ENCODE measurements at regions not wholly inside any gene's neighbourhood (a gene's known extent, or its start where the extent isn't known, plus 50 kb on each side); places are given as distances from the start of the nearest gene placed in this dataset.

GRCh38 chr18:24776019-24776418, 315.6 kb downstream of the HRH4 start (continued):
- TF ChIP-seq STAT6 (CRISPR knock-in tag; conservative IDR thresholded peaks at IDR 0.05; ENCODE audit: low read depth) (no peak), E2F1 (CRISPR knock-in tag; IDR thresholded peaks at IDR 0.05) (no peak), MYBL2 (CRISPR knock-in tag; IDR thresholded peaks at IDR 0.05) (no peak)
- TF ChIP-seq, protein P1, sequence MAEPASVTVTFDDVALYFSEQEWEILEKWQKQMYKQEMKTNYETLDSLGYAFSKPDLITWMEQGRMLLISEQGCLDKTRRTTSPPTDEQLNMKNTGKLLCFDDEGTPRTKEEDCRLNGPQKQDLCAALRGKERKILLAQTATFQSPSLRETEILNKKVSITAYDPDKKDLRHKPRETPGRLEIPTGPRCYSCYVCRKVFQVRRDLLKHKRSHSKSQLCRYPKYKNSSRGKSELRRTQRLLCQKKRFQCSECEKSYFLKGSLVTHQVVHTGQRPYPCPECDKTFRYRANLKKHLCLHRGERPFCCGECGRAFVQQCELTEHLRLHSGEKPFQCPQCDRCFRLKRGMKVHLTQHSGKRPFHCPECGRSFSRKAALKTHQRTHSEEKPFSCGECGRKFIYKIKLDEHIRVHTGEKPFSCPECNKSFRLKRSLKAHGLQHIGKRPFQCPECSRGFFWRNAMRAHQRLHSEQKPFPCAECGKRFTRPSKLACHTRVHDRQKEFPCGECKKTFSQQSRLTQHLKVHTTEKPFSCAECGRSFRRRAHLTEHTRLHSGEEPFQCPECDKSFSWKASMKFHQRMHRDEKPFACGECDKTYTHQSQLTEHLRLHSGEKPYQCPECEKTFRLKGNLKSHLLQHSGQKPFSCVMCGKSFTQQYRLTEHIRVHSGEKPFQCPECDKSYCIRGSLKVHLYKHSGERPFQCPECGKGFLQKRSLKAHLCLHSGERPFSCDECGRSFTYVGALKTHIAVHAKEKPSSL (CRISPR knock-in tag; conservative IDR thresholded peaks at IDR 0.05): no peak

DNA sequence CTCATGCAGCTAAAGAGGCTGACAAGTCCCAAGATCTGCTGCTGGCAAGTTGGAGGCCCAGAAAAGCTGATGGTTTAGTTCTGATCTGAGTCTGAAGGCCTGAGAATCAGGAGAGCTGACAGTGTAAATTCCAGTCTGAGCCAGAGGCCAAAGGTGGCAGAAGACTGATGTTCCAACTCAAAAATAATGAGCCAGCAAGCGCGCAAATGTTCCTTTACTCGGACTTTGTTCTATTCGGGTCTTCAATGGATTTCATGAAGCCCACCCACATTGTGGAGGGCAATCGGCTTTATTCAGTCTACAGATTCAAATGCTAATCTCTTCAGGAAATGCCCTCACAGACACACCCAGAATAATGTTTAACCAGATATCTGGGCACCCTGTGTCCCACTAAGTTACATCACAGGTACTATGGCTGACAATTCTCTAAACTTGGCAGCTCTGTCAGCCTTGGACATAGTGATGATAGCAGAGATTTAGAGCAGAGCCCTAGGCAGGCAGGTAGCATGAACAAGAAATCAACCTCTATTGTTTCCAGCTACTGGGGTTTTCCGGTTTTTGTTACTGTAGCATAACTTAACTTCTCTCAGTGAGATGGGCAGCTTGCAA, 318.5 kb downstream of the HRH4 start:
- Mint-ChIP-seq H3K4me1 (peaks cover 23% of the 10 kb centered on the region), H3K9me3 (peaks cover 30% of the 10 kb centered on the region), H3K27me3 (ENCODE audit: low read depth) (no peaks in the 10 kb centered on the region), H3K36me3 (peaks cover 13% of the 10 kb centered on the region), H3K27ac (no peak overlapping the region), H3K4me3 (no peak overlapping the region)
- POLR2A ChIA-PET: no interaction called here
- no peak for TF ChIP-seq AR (CRISPR knock-in tag; IDR thresholded peaks at IDR 0.05)
- TF ChIP-seq, protein P2, sequence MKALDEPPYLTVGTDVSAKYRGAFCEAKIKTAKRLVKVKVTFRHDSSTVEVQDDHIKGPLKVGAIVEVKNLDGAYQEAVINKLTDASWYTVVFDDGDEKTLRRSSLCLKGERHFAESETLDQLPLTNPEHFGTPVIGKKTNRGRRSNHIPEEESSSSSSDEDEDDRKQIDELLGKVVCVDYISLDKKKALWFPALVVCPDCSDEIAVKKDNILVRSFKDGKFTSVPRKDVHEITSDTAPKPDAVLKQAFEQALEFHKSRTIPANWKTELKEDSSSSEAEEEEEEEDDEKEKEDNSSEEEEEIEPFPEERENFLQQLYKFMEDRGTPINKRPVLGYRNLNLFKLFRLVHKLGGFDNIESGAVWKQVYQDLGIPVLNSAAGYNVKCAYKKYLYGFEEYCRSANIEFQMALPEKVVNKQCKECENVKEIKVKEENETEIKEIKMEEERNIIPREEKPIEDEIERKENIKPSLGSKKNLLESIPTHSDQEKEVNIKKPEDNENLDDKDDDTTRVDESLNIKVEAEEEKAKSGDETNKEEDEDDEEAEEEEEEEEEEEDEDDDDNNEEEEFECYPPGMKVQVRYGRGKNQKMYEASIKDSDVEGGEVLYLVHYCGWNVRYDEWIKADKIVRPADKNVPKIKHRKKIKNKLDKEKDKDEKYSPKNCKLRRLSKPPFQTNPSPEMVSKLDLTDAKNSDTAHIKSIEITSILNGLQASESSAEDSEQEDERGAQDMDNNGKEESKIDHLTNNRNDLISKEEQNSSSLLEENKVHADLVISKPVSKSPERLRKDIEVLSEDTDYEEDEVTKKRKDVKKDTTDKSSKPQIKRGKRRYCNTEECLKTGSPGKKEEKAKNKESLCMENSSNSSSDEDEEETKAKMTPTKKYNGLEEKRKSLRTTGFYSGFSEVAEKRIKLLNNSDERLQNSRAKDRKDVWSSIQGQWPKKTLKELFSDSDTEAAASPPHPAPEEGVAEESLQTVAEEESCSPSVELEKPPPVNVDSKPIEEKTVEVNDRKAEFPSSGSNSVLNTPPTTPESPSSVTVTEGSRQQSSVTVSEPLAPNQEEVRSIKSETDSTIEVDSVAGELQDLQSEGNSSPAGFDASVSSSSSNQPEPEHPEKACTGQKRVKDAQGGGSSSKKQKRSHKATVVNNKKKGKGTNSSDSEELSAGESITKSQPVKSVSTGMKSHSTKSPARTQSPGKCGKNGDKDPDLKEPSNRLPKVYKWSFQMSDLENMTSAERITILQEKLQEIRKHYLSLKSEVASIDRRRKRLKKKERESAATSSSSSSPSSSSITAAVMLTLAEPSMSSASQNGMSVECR (CRISPR knock-in tag; IDR thresholded peaks at IDR 0.05; ENCODE audit: borderline replicate concordance): no peak
- TF ChIP-seq, protein P3, sequence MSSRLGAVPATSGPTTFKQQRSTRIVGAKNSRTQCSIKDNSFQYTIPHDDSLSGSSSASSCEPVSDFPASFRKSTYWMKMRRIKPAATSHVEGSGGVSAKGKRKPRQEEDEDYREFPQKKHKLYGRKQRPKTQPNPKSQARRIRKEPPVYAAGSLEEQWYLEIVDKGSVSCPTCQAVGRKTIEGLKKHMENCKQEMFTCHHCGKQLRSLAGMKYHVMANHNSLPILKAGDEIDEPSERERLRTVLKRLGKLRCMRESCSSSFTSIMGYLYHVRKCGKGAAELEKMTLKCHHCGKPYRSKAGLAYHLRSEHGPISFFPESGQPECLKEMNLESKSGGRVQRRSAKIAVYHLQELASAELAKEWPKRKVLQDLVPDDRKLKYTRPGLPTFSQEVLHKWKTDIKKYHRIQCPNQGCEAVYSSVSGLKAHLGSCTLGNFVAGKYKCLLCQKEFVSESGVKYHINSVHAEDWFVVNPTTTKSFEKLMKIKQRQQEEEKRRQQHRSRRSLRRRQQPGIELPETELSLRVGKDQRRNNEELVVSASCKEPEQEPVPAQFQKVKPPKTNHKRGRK (CRISPR knock-in tag; IDR thresholded peaks at IDR 0.05; ENCODE audit: borderline replicate concordance): no peak
- no peak for TF ChIP-seq SOX15 (CRISPR knock-in tag; IDR thresholded peaks at IDR 0.05)
- TF ChIP-seq ZMAT4 (CRISPR knock-in tag; IDR thresholded peaks at IDR 0.05): no peak
- no peak for TF ChIP-seq ZNF532 (CRISPR knock-in tag; IDR thresholded peaks at IDR 0.05; ENCODE audit: borderline replicate concordance)
- no peak for TF ChIP-seq ZNF232 (CRISPR knock-in tag; IDR thresholded peaks at IDR 0.05)
- TF ChIP-seq ZNF396 (CRISPR knock-in tag; IDR thresholded peaks at IDR 0.05; ENCODE audit: borderline replicate concordance): no peak
- TF ChIP-seq HMGA2 (CRISPR knock-in tag; IDR thresholded peaks at IDR 0.05): no peak
- no peak for TF ChIP-seq ZNF416 (CRISPR knock-in tag; IDR thresholded peaks at IDR 0.05)
- DNase-seq (ENCODE audit: low spot score) (no peak), ATAC-seq (no peak)
- CTCF ChIA-PET: no interaction called here

Data from WTC11 (cell line).